IPS DF 6.9 (cell line): ENCODE measurements at regions not wholly inside any gene's neighbourhood (a gene's known extent, or its start where the extent isn't known, plus 50 kb on each side); places are given as distances from the start of the nearest gene placed in this dataset.
"Not testable (repeated sequence)": the region's sequence is repeated elsewhere in the genome, so short reads cannot be mapped to it uniquely, and the experiment has no call there.

Experiments used
- DNase-seq: peaks from one replicate; pipeline ENCODE4 v3.0.0-alpha.2; 2013; ENCODE audit warnings: low read depth, low spot score
- H3K27ac ChIP-seq: one replicate; pipeline ENCODE4 v1.5.1; 2013; ENCODE audit warnings: low read length, control low read depth
- H3K27me3 ChIP-seq: 2 replicates; pipeline ENCODE4 v1.6.1; 2013; ENCODE audit warnings: mild to moderate bottlenecking, low read length; ENCODE audit not compliant: control insufficient read depth, insufficient read depth
- H3K36me3 ChIP-seq: 2 replicates; pipeline ENCODE4 v1.6.1; 2013; ENCODE audit warnings: low read length; ENCODE audit not compliant: control insufficient read depth, insufficient read depth
- H3K4me1 ChIP-seq: 2 replicates; pipeline ENCODE4 v1.6.1; 2013; ENCODE audit warnings: low read length; ENCODE audit not compliant: control insufficient read depth, insufficient read depth
- H3K4me3 ChIP-seq: 2 replicates; pipeline ENCODE4 v1.5.1; 2013; ENCODE audit warnings: mild to moderate bottlenecking, low read length
- H3K9me3 ChIP-seq: 2 replicates; pipeline ENCODE4 v1.6.1; 2013; ENCODE audit warnings: low read length, inconsistent platforms; ENCODE audit not compliant: control insufficient read depth, insufficient read depth
- WGBS: extraction: QIAGEN DNeasy Blood & Tissue Kit; methylation state at CpG from one replicate; pipeline ENCODE4 v1.1.7; 2013; ENCODE audit warnings: mixed read lengths, missing lambda C conversion rate; ENCODE audit not compliant: insufficient read length, insufficient coverage; 5-methylcytosine and 5-hydroxymethylcytosine counted together

GRCh38 chr3:5692446-5692845, 504.9 kb downstream of the EDEM1 start:
- no peaks in the 10 kb centered on the region for H3K4me1 ChIP-seq
- WGBS: no CpG with 5 or more reads among the region's 7 CpGs
- H3K27ac ChIP-seq: no peak overlapping the region
- peaks cover 5% of the 10 kb centered on the region for H3K9me3 ChIP-seq
- DNase-seq: no peak
- no peak overlapping the region for H3K4me3 ChIP-seq
- H3K27me3 ChIP-seq: no peaks in the 10 kb centered on the region
- H3K36me3 ChIP-seq: no peaks in the 10 kb centered on the region

GRCh38 chr3:5694266-5694665, 506.8 kb downstream of the EDEM1 start:
- no peaks in the 10 kb centered on the region for H3K27me3 ChIP-seq
- no CpG with 5 or more reads among the region's 1 CpG for WGBS
- no peak overlapping the region for H3K27ac ChIP-seq

GRCh38 chr3:5698851-5699250, 511.3 kb downstream of the EDEM1 start:
- Histone ChIP-seq H3K27ac (no peak overlapping the region), H3K4me1 (no peaks in the 10 kb centered on the region), H3K36me3 (no peaks in the 10 kb centered on the region), H3K27me3 (no peaks in the 10 kb centered on the region), H3K4me3 (no peak overlapping the region), H3K9me3 (no peaks in the 10 kb centered on the region)
- no peak for DNase-seq
- no CpG with 5 or more reads among the region's 9 CpGs for WGBS

More at GRCh38 chr3:5694266-5694665, 506.8 kb downstream of the EDEM1 start:
- Histone ChIP-seq H3K4me1 (no peaks in the 10 kb centered on the region), H3K36me3 (no peaks in the 10 kb centered on the region), H3K9me3 (peaks cover 5% of the 10 kb centered on the region), H3K4me3 (no peak overlapping the region)
- DNase-seq: no peak

DNA sequence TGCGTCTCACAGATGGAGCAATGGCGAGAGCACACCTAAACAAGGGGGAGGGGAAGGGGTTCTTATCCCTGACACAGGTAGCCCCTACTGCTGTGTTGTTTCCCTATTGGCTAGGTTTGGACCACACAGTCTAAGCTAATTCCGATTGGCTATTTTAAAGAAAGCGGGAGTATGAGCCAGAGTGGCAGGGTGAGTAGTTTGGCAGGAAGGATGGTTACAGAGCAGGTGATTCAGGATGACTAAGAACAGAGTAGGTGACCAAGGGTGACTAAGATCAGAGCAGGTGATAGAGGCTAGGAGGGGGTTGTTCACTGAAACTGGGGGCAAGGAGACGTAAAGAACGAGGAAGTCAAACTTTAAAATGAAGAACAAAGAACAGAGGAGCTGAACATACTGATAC, 511.8 kb downstream of the EDEM1 start:
- no CpG with 5 or more reads among the region's 6 CpGs for WGBS
- Histone ChIP-seq H3K36me3 (no peaks in the 10 kb centered on the region), H3K9me3 (no peaks in the 10 kb centered on the region), H3K27ac (no peak overlapping the region), H3K4me3 (no peak overlapping the region), H3K27me3 (no peaks in the 10 kb centered on the region), H3K4me1 (no peaks in the 10 kb centered on the region)
- no peak for DNase-seq

GRCh38 chr3:5699811-5700210, 512.3 kb downstream of the EDEM1 start:
- Histone ChIP-seq H3K27me3 (no peaks in the 10 kb centered on the region), H3K4me3 (no peak overlapping the region), H3K36me3 (no peaks in the 10 kb centered on the region), H3K9me3 (no peaks in the 10 kb centered on the region), H3K27ac (no peak overlapping the region), H3K4me1 (no peaks in the 10 kb centered on the region)
- no CpG with 5 or more reads among the region's 2 CpGs for WGBS
- DNase-seq: no peak

- not testable (repeated sequence) for H3K27ac ChIP-seq, H3K4me3 ChIP-seq, H3K27me3 ChIP-seq, H3K4me1 ChIP-seq, H3K9me3 ChIP-seq, DNase-seq, H3K36me3 ChIP-seq
- WGBS: no CpG with 5 or more reads among the region's 2 CpGs
Observed at GRCh38 chr3:5701005-5701404, 513.5 kb downstream of the EDEM1 start.

DNA sequence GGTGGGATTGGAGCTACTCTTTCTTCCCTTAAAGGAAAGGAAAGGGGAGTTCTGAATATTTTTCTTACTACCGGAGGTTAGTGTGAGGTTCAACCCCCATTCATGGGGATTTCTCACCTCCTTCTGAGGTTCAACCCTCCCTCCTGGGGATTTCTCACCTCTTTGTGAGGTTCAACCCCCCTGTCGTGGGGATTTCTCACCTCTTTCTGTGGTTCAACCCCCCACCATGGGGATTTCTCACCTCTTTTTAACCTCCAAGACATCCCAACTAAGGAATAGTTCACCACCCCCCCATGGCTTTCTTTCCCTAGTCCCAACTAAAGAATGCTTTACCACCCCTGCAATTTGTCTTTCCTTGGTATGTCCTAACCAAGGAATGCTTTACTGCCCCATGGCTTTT, 520.3 kb downstream of the EDEM1 start:
- Histone ChIP-seq H3K4me3 (no peak overlapping the region), H3K9me3 (no peaks in the 10 kb centered on the region; the same call in 1 of the 2 replicates), H3K27me3 (no peaks in the 10 kb centered on the region), H3K27ac (no peak overlapping the region), H3K36me3 (no peaks in the 10 kb centered on the region), H3K4me1 (no peaks in the 10 kb centered on the region)
- no CpG with 5 or more reads among the region's 2 CpGs for WGBS
- no peak for DNase-seq

GRCh38 chr3:5709714-5710113, 522.2 kb downstream of the EDEM1 start:
- no peaks in the 10 kb centered on the region for H3K36me3 ChIP-seq
- WGBS: no CpG with 5 or more reads among the region's 2 CpGs
- no peak overlapping the region for H3K27ac ChIP-seq
- no peaks in the 10 kb centered on the region; the same call in 1 of the 2 replicates for H3K9me3 ChIP-seq
- H3K27me3 ChIP-seq: no peaks in the 10 kb centered on the region
- peak; percentile 11 for DNase-seq
- H3K4me3 ChIP-seq: no peak overlapping the region
- H3K4me1 ChIP-seq: no peaks in the 10 kb centered on the region

GRCh38 chr3:5710718-5711117, 523.2 kb downstream of the EDEM1 start:
- Histone ChIP-seq H3K36me3 (no peaks in the 10 kb centered on the region), H3K4me3 (no peak overlapping the region), H3K27me3 (no peaks in the 10 kb centered on the region), H3K9me3 (peaks cover 2% of the 10 kb centered on the region), H3K27ac (no peak overlapping the region), H3K4me1 (no peaks in the 10 kb centered on the region; the same call in 1 of the 2 replicates)
- no CpG with 5 or more reads among the region's 3 CpGs for WGBS
- DNase-seq: no peak

DNA sequence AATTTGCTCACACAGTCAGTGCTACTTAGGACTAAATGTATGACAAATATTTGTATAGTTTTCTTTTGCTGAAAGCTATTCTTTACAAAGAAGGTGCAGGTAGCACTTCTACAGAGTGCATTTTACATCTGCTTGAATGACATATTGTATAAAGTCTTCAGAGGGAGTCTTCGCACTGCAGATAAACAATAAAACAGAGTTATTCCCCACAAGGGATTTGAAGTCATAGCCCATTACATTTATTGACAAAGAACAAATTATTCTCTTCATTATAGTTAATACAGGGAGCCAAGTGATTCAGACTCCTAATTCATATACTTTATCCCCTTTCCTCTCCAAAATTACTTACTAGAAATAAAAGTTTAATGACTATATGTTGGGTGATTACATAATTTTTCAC, 529.7 kb downstream of the EDEM1 start:
- H3K4me1 ChIP-seq: no peaks in the 10 kb centered on the region; the same call in 1 of the 2 replicates
- no peak overlapping the region for H3K4me3 ChIP-seq
- peaks cover 2% of the 10 kb centered on the region for H3K9me3 ChIP-seq
- no peaks in the 10 kb centered on the region for H3K36me3 ChIP-seq
- no CpG with 5 or more reads among the region's 1 CpG for WGBS
- H3K27me3 ChIP-seq: no peaks in the 10 kb centered on the region
- no peak for DNase-seq
- no peak overlapping the region for H3K27ac ChIP-seq

- not testable (repeated sequence) for H3K36me3 ChIP-seq
Observed at GRCh38 chr3:5719668-5720067, 532.2 kb downstream of the EDEM1 start.

More at GRCh38 chr3:5719668-5720067, 532.2 kb downstream of the EDEM1 start:
- not testable (repeated sequence) for H3K4me3 ChIP-seq, H3K4me1 ChIP-seq, H3K27me3 ChIP-seq, H3K9me3 ChIP-seq, DNase-seq, H3K27ac ChIP-seq
